Activated B cell treated with CpG ODN at 0.5 μM for 24 hours (primary cell): ENCODE measurements at regions not wholly inside any gene's neighbourhood (a gene's known extent, or its start where the extent isn't known, plus 50 kb on each side); places are given as distances from the start of the nearest gene placed in this dataset.

ENCODE experiments used
- ATAC-seq: fragments of 200-7000 bp; cut with Tn5 transposase; one replicate; pipeline ENCODE4 v1.10.0; 2021; ENCODE audit warnings: low read depth, mild to moderate bottlenecking, moderate library complexity
- CTCF ChIA-PET: fragments of 350-600 bp; sonication (Branson Sonifier 250); formaldehyde crosslinking; loops from one replicate; lab custom pipeline; 2021; ENCODE audit warnings: antibody characterized with exemption; lab: Charles Lee
- POLR2A ChIA-PET: fragments of 350-600 bp; sonication (Branson Sonifier 250); formaldehyde crosslinking; loops from one replicate; lab custom pipeline; 2021; ENCODE audit warnings: antibody characterized with exemption; lab: Charles Lee
- DNase-seq: peaks from one replicate; pipeline ENCODE4 v3.0.0; 2022
- H3K27ac Mint-ChIP-seq: one replicate; pipeline ENCODE4 v1.8.0; 2020; ENCODE audit warnings: mixed read lengths
- H3K27me3 Mint-ChIP-seq: one replicate; pipeline ENCODE4 v1.8.0; 2021; ENCODE audit warnings: mixed read lengths
- H3K36me3 Mint-ChIP-seq: one replicate; pipeline ENCODE4 v1.8.0; 2021; ENCODE audit warnings: low read depth, mixed read lengths
- H3K4me1 Mint-ChIP-seq: one replicate; pipeline ENCODE4 v1.8.0; 2021; ENCODE audit warnings: mixed read lengths
- H3K4me3 Mint-ChIP-seq: one replicate; pipeline ENCODE4 v1.8.0; 2020; ENCODE audit warnings: mild to moderate bottlenecking, mixed read lengths
- H3K9me3 Mint-ChIP-seq: one replicate; pipeline ENCODE4 v1.8.0; 2020; ENCODE audit warnings: mixed read lengths
- CTCF ChIP-seq: fragments of 200-600 bp; IDR thresholded peaks from one replicate; pipeline ENCODE4 v1.8.0; 2022; ENCODE audit warnings: antibody characterized with exemption, mild to moderate bottlenecking
- intact Hi-C: fragments of 100-400 bp; cut with micrococcal nuclease; formaldehyde crosslinking; loops from one replicate; pipeline ENCODE4 v1.15.1; 2024

DNA sequence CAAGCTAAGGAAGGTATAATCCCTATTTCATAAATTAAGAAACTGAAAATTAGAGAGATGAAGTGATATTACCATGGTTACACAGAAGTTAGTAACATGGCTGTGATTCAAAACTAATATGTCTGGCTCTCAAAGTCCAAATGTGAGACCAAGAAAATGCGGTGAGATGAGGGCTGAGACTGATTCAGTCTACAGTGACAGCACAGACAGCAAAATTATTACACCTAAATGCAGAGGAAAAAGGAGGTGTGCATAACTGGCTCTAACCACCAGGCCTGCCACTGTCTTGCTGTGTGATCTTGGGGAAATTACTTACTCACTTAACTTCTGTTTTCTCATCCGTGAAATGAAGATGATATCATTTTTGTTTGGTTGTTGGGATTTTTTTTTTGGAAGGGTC lies 270.0 kb upstream of the SOX9 start:
- Mint-ChIP-seq H3K36me3 (no peaks in the 10 kb centered on the region), H3K27me3 (no peaks in the 10 kb centered on the region), H3K27ac (no peak overlapping the region)

DNA sequence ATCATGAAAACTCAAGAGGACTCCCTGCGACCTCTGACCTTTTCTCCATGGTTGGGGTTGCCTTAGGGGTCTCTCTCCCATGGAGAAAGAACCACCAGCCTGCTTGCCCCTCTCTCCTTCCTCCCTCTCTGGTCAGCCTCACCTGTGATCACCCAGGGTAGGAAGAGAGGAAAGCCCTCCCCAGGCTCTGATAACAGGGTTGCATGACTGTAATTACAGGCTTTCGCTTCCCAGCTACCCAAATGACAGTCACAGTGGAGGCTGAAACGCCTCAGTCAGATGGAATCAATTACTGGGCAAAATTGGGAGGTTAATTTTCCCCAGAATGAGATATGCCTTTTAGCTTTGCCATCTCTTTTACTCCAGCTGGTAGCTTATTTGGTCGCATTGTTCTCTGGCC lies 265.8 kb upstream of the SOX9 start:
- intact Hi-C loops = no loop called here
- ChIA-PET POLR2A (no interaction called here), CTCF (no interaction called here)
- H3K27ac Mint-ChIP-seq = no peak overlapping the region
- H3K36me3 Mint-ChIP-seq = no peaks in the 10 kb centered on the region
- H3K4me1 Mint-ChIP-seq = no peaks in the 10 kb centered on the region
- DNase-seq = no peak
- no peak for ATAC-seq
- no peak for TF ChIP-seq CTCF
- no peak overlapping the region for H3K4me3 Mint-ChIP-seq
- H3K9me3 Mint-ChIP-seq = no peaks in the 10 kb centered on the region
- no peaks in the 10 kb centered on the region for H3K27me3 Mint-ChIP-seq

More for the DNA sequence above, 270.0 kb upstream of the SOX9 start:
- DNase-seq (no peak), ATAC-seq (no peak)
- CTCF ChIA-PET = no interaction called here
- no peak for TF ChIP-seq CTCF
- H3K4me3 Mint-ChIP-seq = no peak overlapping the region
- no peaks in the 10 kb centered on the region for H3K4me1 Mint-ChIP-seq
- no peaks in the 10 kb centered on the region for H3K9me3 Mint-ChIP-seq
- POLR2A ChIA-PET = no interaction called here
- intact Hi-C loops = no loop called here

- peaks cover 6% of the 10 kb centered on the region for H3K9me3 Mint-ChIP-seq
- DNase-seq (no peak), ATAC-seq (no peak)
- CTCF ChIA-PET = no interaction called here
- no peaks in the 10 kb centered on the region for H3K4me1 Mint-ChIP-seq
- no peak for TF ChIP-seq CTCF
- no peaks in the 10 kb centered on the region for H3K36me3 Mint-ChIP-seq
- POLR2A ChIA-PET = no interaction called here
- intact Hi-C loops = no loop called here
- no peak overlapping the region for H3K4me3 Mint-ChIP-seq
- no peak overlapping the region for H3K27ac Mint-ChIP-seq
- no peaks in the 10 kb centered on the region for H3K27me3 Mint-ChIP-seq
Measured at GRCh38 chr17:71864755-71865154, 256.1 kb upstream of the SOX9 start.

GRCh38 chr17:71866095-71866494 lies 254.7 kb upstream of the SOX9 start:
- ChIA-PET POLR2A (no interaction called here), CTCF (no interaction called here)
- DNase-seq (no peak), ATAC-seq (no peak)
- intact Hi-C loops = no loop called here
- peaks cover 4% of the 10 kb centered on the region for H3K9me3 Mint-ChIP-seq
- H3K36me3 Mint-ChIP-seq = no peaks in the 10 kb centered on the region
- no peaks in the 10 kb centered on the region for H3K4me1 Mint-ChIP-seq
- H3K27me3 Mint-ChIP-seq = no peaks in the 10 kb centered on the region
- no peak for TF ChIP-seq CTCF
- H3K27ac Mint-ChIP-seq = no peak overlapping the region
- no peak overlapping the region for H3K4me3 Mint-ChIP-seq

- POLR2A ChIA-PET = no interaction called here
- H3K27ac Mint-ChIP-seq = no peak overlapping the region
- CTCF ChIA-PET = no interaction called here
- H3K36me3 Mint-ChIP-seq = no peaks in the 10 kb centered on the region
- ATAC-seq (no peak), DNase-seq (no peak)
- H3K27me3 Mint-ChIP-seq = no peaks in the 10 kb centered on the region
- TF ChIP-seq CTCF = no peak
- intact Hi-C loops = no loop called here
- H3K9me3 Mint-ChIP-seq = peaks cover 4% of the 10 kb centered on the region
- H3K4me1 Mint-ChIP-seq = no peaks in the 10 kb centered on the region
- H3K4me3 Mint-ChIP-seq = no peak overlapping the region
Measured at GRCh38 chr17:71869293-71869692, 251.5 kb upstream of the SOX9 start.
